PC-9 (cell line): ENCODE measurements at regions not wholly inside any gene's neighbourhood (a gene's known extent, or its start where the extent isn't known, plus 50 kb on each side); places are given as distances from the start of the nearest gene placed in this dataset.

Experiments
- BruUV-seq: library from RNA; stranded (reverse); fragments of 400-500 nt; replicated peaks from 2 replicates; lab custom pipeline; 2021; lab: Mats Ljungman, UMichigan
- CTCF ChIA-PET: fragments of 300-600 bp; sonication (Branson Sonifier 250); formaldehyde crosslinking; loops from one replicate; lab custom pipeline; 2022; ENCODE audit warnings: antibody characterized with exemption; lab: Charles Lee
- POLR2A ChIA-PET: fragments of 300-600 bp; sonication (Branson Sonifier 250); formaldehyde crosslinking; loops from one replicate; lab custom pipeline; 2022; ENCODE audit warnings: antibody characterized with exemption; ENCODE audit not compliant: unreplicated experiment; lab: Charles Lee
- DNase-seq, 2 experiments: peaks; one replicate each; pipeline versions ENCODE4 v3.0.0 to v3.0.0-alpha.2; 2015 to 2022; ENCODE audit warnings: mixed read lengths in 1 of 2
- H2AFZ ChIP-seq: fragments of 200-600 bp; sonication (generic); 2 replicates; pipeline ENCODE4 v1.8.1; 2017; ENCODE audit warnings: antibody characterized with exemption
- H3F3A ChIP-seq: fragments of 200-600 bp; sonication (generic); 2 replicates; pipeline ENCODE4 v1.8.1; 2017; ENCODE audit warnings: antibody characterized with exemption, mild to moderate bottlenecking, low read depth; ENCODE audit not compliant: insufficient read depth
- H3K27ac ChIP-seq: fragments of 200-600 bp; sonication (generic); 2 replicates; pipeline ENCODE4 v1.6.1; 2016; ENCODE audit warnings: mixed run types
- H3K27me3 ChIP-seq: fragments of 200-600 bp; sonication (generic); 2 replicates; pipeline ENCODE4 v1.6.1; 2016; ENCODE audit warnings: low read depth, mixed run types; ENCODE audit not compliant: insufficient read depth
- H3K36me3 ChIP-seq: fragments of 200-600 bp; sonication (generic); 2 replicates; pipeline ENCODE4 v1.6.1; 2016; ENCODE audit warnings: low read depth, mixed run types
- H3K4me1 ChIP-seq: fragments of 200-600 bp; sonication (generic); replicated peaks from 2 replicates; pipeline ENCODE4 v1.6.1; 2016; ENCODE audit warnings: mixed run types; ENCODE audit not compliant: insufficient read depth
- H3K4me2 ChIP-seq: fragments of 200-600 bp; sonication (generic); 2 replicates; pipeline ENCODE4 v1.6.1; 2017; ENCODE audit warnings: mixed run types
- H3K4me3 ChIP-seq: fragments of 200-600 bp; sonication (generic); 2 replicates; pipeline ENCODE4 v1.6.1; 2016; ENCODE audit warnings: mixed run types
- H3K79me2 ChIP-seq: fragments of 200-600 bp; sonication (generic); 2 replicates; pipeline ENCODE4 v1.6.1; 2017; ENCODE audit warnings: low read depth, mixed run types
- H3K9me2 ChIP-seq: fragments of 200-600 bp; sonication (generic); 2 replicates; pipeline ENCODE4 v1.8.1; 2017; ENCODE audit warnings: mild to moderate bottlenecking; ENCODE audit not compliant: insufficient read depth
- H3K9me3 ChIP-seq: fragments of 200-600 bp; sonication (generic); 2 replicates; pipeline ENCODE4 v1.8.1; 2016; ENCODE audit warnings: low read depth; ENCODE audit not compliant: insufficient read depth
- H4K20me1 ChIP-seq: fragments of 200-600 bp; sonication (generic); 2 replicates; pipeline ENCODE4 v1.8.1; 2017; ENCODE audit not compliant: insufficient read depth
- CTCF ChIP-seq: fragments of 200-600 bp; sonication (generic); conservative IDR thresholded peaks from 2 replicates; pipeline ENCODE4 v1.6.1; 2017; ENCODE audit warnings: mixed run types, antibody characterized with exemption, mild to moderate bottlenecking, moderate library complexity
- EZH2 ChIP-seq: fragments of 200-600 bp; sonication (generic); IDR thresholded peaks from 2 replicates; pipeline ENCODE4 v1.8.0; 2017; ENCODE audit warnings: antibody characterized with exemption, low read depth
- intact Hi-C: fragments of 100-400 bp; cut with micrococcal nuclease; formaldehyde crosslinking; loops from one replicate; pipeline ENCODE4 v1.10.0; 2022; ENCODE audit not compliant: unreplicated experiment

- peaks cover 2% of the 10 kb centered on the region; the same call in 1 of the 2 replicates for H3K9me3 ChIP-seq
- BruUV-seq: no TSS peak
These were observed 205.7 kb downstream of the SNX19 start for GRCh38 chr11:130710497-130711012.

DNA sequence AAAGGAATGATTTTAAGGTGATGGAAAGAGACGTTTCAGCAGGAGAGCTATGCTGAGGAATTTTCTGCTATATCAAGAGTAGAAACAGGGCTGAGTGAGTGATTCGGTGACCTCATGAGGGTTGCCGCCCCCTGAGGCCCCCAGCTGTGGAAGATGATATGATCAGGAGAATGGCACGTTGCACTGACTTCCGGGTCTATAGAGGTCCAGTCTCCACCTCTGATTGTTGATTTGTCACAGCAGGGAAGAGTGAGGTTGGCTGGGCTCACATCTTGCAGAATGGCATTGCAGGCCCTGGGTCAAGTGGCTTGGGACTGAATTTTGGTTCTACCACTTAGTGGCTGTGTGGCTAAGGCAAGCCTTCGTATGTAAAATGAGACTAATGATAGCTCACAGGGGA lies 205.1 kb downstream of the SNX19 start:
- Histone ChIP-seq H3K27me3 (no peaks in the 10 kb centered on the region), H3K4me1 (no peaks in the 10 kb centered on the region), H3K4me3 (no peak overlapping the region), H3K79me2 (no peaks in the 10 kb centered on the region), H2AFZ (no peak overlapping the region), H3F3A (no peaks in the 10 kb centered on the region), H3K9me2 (no peaks in the 10 kb centered on the region), H3K27ac (no peak overlapping the region), H3K9me3 (peaks cover 2% of the 10 kb centered on the region; the same call in 1 of the 2 replicates), H4K20me1 (no peaks in the 10 kb centered on the region), H3K36me3 (no peaks in the 10 kb centered on the region), H3K4me2 (no peak overlapping the region)
- no peak for DNase-seq
- TF ChIP-seq CTCF: no peak
- TF ChIP-seq EZH2: no peak
- BruUV-seq: no TSS peak
- CTCF ChIA-PET: no interaction called here
- intact Hi-C loops: no loop called here
- POLR2A ChIA-PET: no interaction called here

More at GRCh38 chr11:130710497-130711012, 205.7 kb downstream of the SNX19 start:
- Histone ChIP-seq H3K36me3 (no peaks in the 10 kb centered on the region), H3K27me3 (no peaks in the 10 kb centered on the region), H3F3A (no peaks in the 10 kb centered on the region), H4K20me1 (no peaks in the 10 kb centered on the region), H3K4me3 (no peak overlapping the region), H3K27ac (no peak overlapping the region), H3K4me1 (no peaks in the 10 kb centered on the region), H3K4me2 (no peak overlapping the region), H2AFZ (no peak overlapping the region), H3K9me2 (no peaks in the 10 kb centered on the region), H3K79me2 (no peaks in the 10 kb centered on the region)
- intact Hi-C loops: no loop called here
- ChIA-PET POLR2A (no interaction called here), CTCF (no interaction called here)
- no peak for TF ChIP-seq CTCF
- no peak for TF ChIP-seq EZH2
- DNase-seq: no peak

DNA sequence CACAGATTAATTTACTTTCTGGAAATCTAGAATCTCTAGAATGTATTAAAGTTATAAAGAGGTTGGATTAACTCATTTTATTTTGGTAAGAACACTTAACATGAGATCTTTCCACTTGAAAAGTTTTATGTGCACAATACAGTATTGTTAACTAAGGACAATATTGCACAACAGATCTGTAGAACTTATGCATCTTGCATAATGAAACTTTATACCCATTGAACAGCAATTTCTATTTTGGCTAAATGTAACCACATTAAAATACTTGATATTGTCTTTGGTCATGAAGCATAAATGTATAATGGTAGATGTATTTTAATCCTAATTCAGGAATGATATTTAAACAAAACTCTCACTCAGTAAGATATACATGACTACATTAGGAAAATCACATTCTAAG lies 203.8 kb downstream of the SNX19 start:
- Histone ChIP-seq H3K79me2 (no peaks in the 10 kb centered on the region), H3F3A (no peaks in the 10 kb centered on the region), H3K4me3 (no peak overlapping the region), H3K9me3 (peaks cover 2% of the 10 kb centered on the region; the same call in 1 of the 2 replicates), H2AFZ (no peak overlapping the region), H3K9me2 (no peaks in the 10 kb centered on the region), H3K4me2 (no peak overlapping the region), H3K27me3 (no peaks in the 10 kb centered on the region), H3K4me1 (no peaks in the 10 kb centered on the region), H3K27ac (no peak overlapping the region), H4K20me1 (no peaks in the 10 kb centered on the region), H3K36me3 (no peaks in the 10 kb centered on the region)
- BruUV-seq: no TSS peak
- ChIA-PET POLR2A (no interaction called here), CTCF (no interaction called here)
- DNase-seq: no peak
- TF ChIP-seq EZH2 (no peak), CTCF (no peak)
- intact Hi-C loops: no loop called here
